HCT116 (cell line): ENCODE measurements at regions not wholly inside any gene's neighbourhood (a gene's known extent, or its start where the extent isn't known, plus 50 kb on each side); places are given as distances from the start of the nearest gene placed in this dataset.
A peak's percentile ranks its signal among the peaks of the same experiment; 100 is the strongest.

Experiments used
- ATAC-seq: fragments of 200-7000 bp; cut with Tn5 transposase; 2 replicates; pipeline ENCODE4 v1.9.1; 2020; ENCODE audit warnings: mild to moderate bottlenecking, moderate library complexity
- BruUV-seq: library from RNA; stranded (reverse); fragments of 400-500 nt; replicated peaks from 2 replicates; lab custom pipeline; 2021; lab: Mats Ljungman, UMichigan
- CTCF ChIA-PET: fragments of 300-600 bp; sonication (Branson Sonifier 250); formaldehyde crosslinking; loops from one replicate; lab custom pipeline; 2021; ENCODE audit warnings: antibody characterized with exemption; lab: Charles Lee
- POLR2A ChIA-PET: fragments of 300-600, 350-600 bp; sonication (Branson Sonifier 250); formaldehyde crosslinking; loops from one replicate; lab custom pipeline; 2021; ENCODE audit warnings: antibody characterized with exemption; lab: Charles Lee
- RAD21 ChIA-PET, 2 experiments: fragments of 300-600 bp; sonication (Branson Sonifier 250); formaldehyde crosslinking; loops; one replicate each; lab custom pipeline; 2023; ENCODE audit warnings: low total read pairs in 2 of 2; ENCODE audit not compliant: uncharacterized antibody in 2 of 2, unreplicated experiment in 2 of 2, low non-redundant PET in 1 of 2; lab: Charles Lee
- DNase-seq: peaks from one replicate; pipeline ENCODE4 v3.0.0-alpha.2; 2010; ENCODE audit warnings: low read depth, low spot score
- H2AFZ ChIP-seq: fragments of 200-600 bp; shearing (Covaris generic), sonication (generic); 2 replicates; pipeline ENCODE4 v1.6.1; 2017; ENCODE audit warnings: low read depth, mixed run types, mixed read lengths, antibody characterized with exemption, low read length; ENCODE audit not compliant: poor library complexity, severe bottlenecking
- H3K27ac ChIP-seq: 2 replicates; pipeline ENCODE4 v1.5.1; 2012; ENCODE audit warnings: low read depth, low read length
- H3K27me3 ChIP-seq: fragments of 200-600 bp; sonication (generic); 2 replicates; pipeline ENCODE4 v1.6.1; 2016; ENCODE audit warnings: mixed run types, low read length, mixed read lengths; ENCODE audit not compliant: insufficient read depth
- H3K36me3 ChIP-seq, 2 experiments: fragments of 200-500 bp in 1 of 2; fragments of 200-600 bp in 1 of 2; sonication (Bioruptor generic) in 1 of 2; sonication (generic) in 1 of 2; 2 replicates each; pipeline versions ENCODE4 v1.5.1 to v1.6.1; 2014 to 2016; ENCODE audit warnings: low read length in 2 of 2, inconsistent platforms in 1 of 2, mixed read lengths in 1 of 2, mixed run types in 1 of 2; ENCODE audit not compliant: insufficient read depth in 2 of 2, control insufficient read depth in 1 of 2
- H3K4me1 ChIP-seq, 2 experiments: fragments of 200-600 bp in 1 of 2; sonication (generic) in 1 of 2; 2 replicates each; pipeline versions ENCODE4 v1.5.1 to v1.6.1; 2012 to 2017; ENCODE audit warnings: low read length in 2 of 2, inconsistent platforms in 1 of 2, mild to moderate bottlenecking in 1 of 2, mixed read lengths in 1 of 2, mixed run types in 1 of 2, moderate library complexity in 1 of 2; ENCODE audit not compliant: insufficient read depth in 2 of 2, control insufficient read depth in 1 of 2
- H3K4me2 ChIP-seq: fragments of 200-600 bp; sonication (generic); 2 replicates; pipeline ENCODE4 v1.6.1; 2017; ENCODE audit warnings: mixed run types, low read length, mixed read lengths
- H3K4me3 ChIP-seq, 2 experiments: fragments of 200-600 bp in 1 of 2; sonication (generic) in 1 of 2; replicated peaks in 1 of 2; 2 replicates each; pipeline ENCODE4 v1.5.1; 2011 to 2016; ENCODE audit warnings: low read length in 2 of 2, control low read depth in 1 of 2, low read depth in 1 of 2, mild to moderate bottlenecking in 1 of 2, mixed read lengths in 1 of 2, mixed run types in 1 of 2
- H3K79me2 ChIP-seq: fragments of 200-600 bp; sonication (generic); 2 replicates; pipeline ENCODE4 v1.6.1; 2017; ENCODE audit warnings: mild to moderate bottlenecking, mixed run types, low read length, moderate library complexity, mixed read lengths; ENCODE audit not compliant: insufficient read depth
- H3K9ac ChIP-seq: fragments of 200-600 bp; sonication (generic); 2 replicates; pipeline ENCODE4 v1.6.1; 2016; ENCODE audit warnings: low read length, mixed read lengths
- H3K9me2 ChIP-seq: fragments of 200-600 bp; sonication (generic), shearing (Covaris generic); 2 replicates; pipeline ENCODE4 v1.6.1; 2017; ENCODE audit warnings: mixed run types, mild to moderate bottlenecking, moderate library complexity; ENCODE audit not compliant: insufficient read depth
- H3K9me3 ChIP-seq, 2 experiments: fragments of 200-500 bp in 1 of 2; fragments of 200-600 bp in 1 of 2; sonication (Bioruptor generic) in 1 of 2; sonication (generic) in 1 of 2; 2 replicates each; pipeline ENCODE4 v1.6.1; 2014 to 2017; ENCODE audit warnings: low read length in 2 of 2, mixed read lengths in 2 of 2, inconsistent platforms in 1 of 2, low read depth in 1 of 2, mild to moderate bottlenecking in 1 of 2, mixed run types in 1 of 2, moderate library complexity in 1 of 2; ENCODE audit not compliant: control insufficient read depth in 1 of 2, insufficient read depth in 1 of 2
- H4K20me1 ChIP-seq: fragments of 200-600 bp; sonication (generic), shearing (Covaris generic); 2 replicates; pipeline ENCODE4 v1.6.1; 2017; ENCODE audit warnings: mixed run types, mild to moderate bottlenecking, moderate library complexity; ENCODE audit not compliant: insufficient read depth
- CBX3 ChIP-seq: IDR thresholded peaks from 2 replicates; pipeline ENCODE4 v1.6.1; 2012; ENCODE audit warnings: low read depth
- CEBPB ChIP-seq: IDR thresholded peaks from 2 replicates; pipeline ENCODE4 v1.6.1; 2012; ENCODE audit warnings: low read depth
- EGR1 ChIP-seq: IDR thresholded peaks from 2 replicates; pipeline ENCODE4 v1.6.1; 2012; ENCODE audit warnings: low read depth
- ELF1 ChIP-seq: IDR thresholded peaks from 2 replicates; pipeline ENCODE4 v1.6.1; 2012; ENCODE audit warnings: low read depth, borderline replicate concordance
- EZH2phosphoT487 ChIP-seq: fragments of 200-600 bp; IDR thresholded peaks from 2 replicates; pipeline ENCODE4 v1.6.1; 2018; ENCODE audit warnings: antibody characterized with exemption, borderline replicate concordance
- FOSL1 ChIP-seq: IDR thresholded peaks from 2 replicates; pipeline ENCODE4 v1.6.1; 2012; ENCODE audit warnings: low read depth
- POLR2A ChIP-seq: IDR thresholded peaks from 2 replicates; pipeline ENCODE4 v1.7.0; 2011; ENCODE audit warnings: borderline replicate concordance; ENCODE audit not compliant: insufficient read depth, insufficient read length; ENCODE audit errors: extremely low read depth
- RAD21 ChIP-seq: IDR thresholded peaks from 2 replicates; pipeline ENCODE4 v1.6.1; 2012; ENCODE audit warnings: low read depth, mild to moderate bottlenecking
- SIN3A ChIP-seq: IDR thresholded peaks from 2 replicates; pipeline ENCODE4 v1.6.1; 2012; ENCODE audit warnings: low read depth
- TCF7L2 ChIP-seq: IDR thresholded peaks from 2 replicates; pipeline ENCODE4 v1.7.0; 2011; ENCODE audit warnings: borderline replicate concordance, inconsistent platforms; ENCODE audit not compliant: insufficient read depth, insufficient read length; ENCODE audit errors: extremely low read depth
- ZBTB33 ChIP-seq: IDR thresholded peaks from 2 replicates; pipeline ENCODE4 v1.6.1; 2011; ENCODE audit warnings: mild to moderate bottlenecking, low read length, moderate library complexity; ENCODE audit not compliant: insufficient replicate concordance; ENCODE audit errors: extremely low read depth
- intact Hi-C: fragments of 100-400 bp; cut with micrococcal nuclease; formaldehyde crosslinking; loops from 2 replicates; pipeline ENCODE4 v1.10.0; 2022

GRCh38 chr18:62460851-62461300 is 61.9 kb upstream of the ZCCHC2 start:
- POLR2A ChIA-PET = no interaction called here
- no peak for DNase-seq
- H3K79me2 ChIP-seq = no peaks in the 10 kb centered on the region
- BruUV-seq = no TSS peak
- H3K4me3 ChIP-seq = no peak overlapping the region
- no peaks in the 10 kb centered on the region for H3K9me2 ChIP-seq
- no peaks in the 10 kb centered on the region for H4K20me1 ChIP-seq
- RAD21 ChIA-PET = no interaction called here
- CTCF ChIA-PET = no interaction called here
- peak overlapping the region; percentile 27; the same call in 1 of the 2 replicates for H3K27ac ChIP-seq
- H3K4me1 ChIP-seq = peaks cover 8 to 22% of the 10 kb centered on the region in 2 experiments
- intact Hi-C loops = no loop called here
- peak overlapping the region; percentile 32 for H3K4me2 ChIP-seq
- ATAC-seq = no peak
- no peaks in the 10 kb centered on the region; a peak in 1 of 4 replicates for H3K9me3 ChIP-seq
- H2AFZ ChIP-seq = peak overlapping the region; percentile 95
- no peaks in the 10 kb centered on the region for H3K36me3 ChIP-seq
- TF ChIP-seq EZH2phosphoT487 = no peak
- 0 out of 2 replicates have a peak, but pooled peaks have one; percentile 17 for TF ChIP-seq CEBPB
- no peaks in the 10 kb centered on the region for H3K27me3 ChIP-seq
- no peak overlapping the region for H3K9ac ChIP-seq

GRCh38 chr18:62461591-62461990 is 61.2 kb upstream of the ZCCHC2 start:
- CTCF ChIA-PET = interaction anchor here (0.6 kb wide), 1 partner anchor 574 kb away, joined by 3 read pairs; no protein-coding TSS in a partner anchor
- Histone ChIP-seq H3K9ac (no peak overlapping the region), H3K36me3 (no peaks in the 10 kb centered on the region), H3K9me2 (no peaks in the 10 kb centered on the region), H3K4me2 (no peak overlapping the region)
- BruUV-seq = no TSS peak
- RAD21 ChIA-PET = no interaction called here
- no peak for ATAC-seq
- DNase-seq = no peak
- TF ChIP-seq TCF7L2 (no peak), RAD21 (no peak), FOSL1 (no peak), SIN3A (no peak), ZBTB33 (no peak), EZH2phosphoT487 (no peak), ELF1 (no peak), EGR1 (no peak), POLR2A (no peak), CBX3 (no peak)
- TF ChIP-seq, all 23 proteins: peak for 0
- intact Hi-C loops = no loop called here
- Histone ChIP-seq H4K20me1 (no peaks in the 10 kb centered on the region), H3K9me3 (no peaks in the 10 kb centered on the region; a peak in 1 of 4 replicates), H2AFZ (peak overlapping the region; percentile 95), H3K4me1 (peaks cover 8 to 22% of the 10 kb centered on the region in 2 experiments), H3K27me3 (no peaks in the 10 kb centered on the region), H3K27ac (no peak overlapping the region), H3K4me3 (no peak overlapping the region), H3K79me2 (no peaks in the 10 kb centered on the region)
- POLR2A ChIA-PET = no interaction called here
